T follicular helper cell (primary cell): ENCODE measurements at regions not wholly inside any gene's neighbourhood (a gene's known extent, or its start where the extent isn't known, plus 50 kb on each side); places are given as distances from the start of the nearest gene placed in this dataset.

Source experiments
- DNase-seq: peaks from one replicate; pipeline ENCODE4 v3.0.0-alpha.2; 2020; ENCODE audit warnings: low read depth

DNA sequence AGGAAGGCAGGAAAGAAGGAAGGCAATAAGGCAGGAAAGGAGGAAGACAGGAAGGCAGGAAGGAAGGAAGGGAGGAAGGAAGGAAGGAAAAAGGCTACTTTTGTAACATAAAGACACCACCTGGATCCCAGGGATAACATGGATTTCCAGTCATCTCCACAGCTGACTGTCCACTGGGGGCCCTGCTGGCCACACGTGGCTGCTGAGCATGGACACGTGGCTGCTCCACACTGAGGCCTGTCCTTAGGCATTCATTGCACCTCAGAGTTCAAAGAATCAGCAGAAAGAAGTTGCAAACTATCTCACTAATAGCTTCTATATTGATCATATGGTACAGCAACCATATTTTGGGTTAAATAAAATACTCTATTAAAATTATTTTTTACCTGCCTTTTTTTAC lies 130.2 kb upstream of the SALL3 start:
- no peak for DNase-seq

DNA sequence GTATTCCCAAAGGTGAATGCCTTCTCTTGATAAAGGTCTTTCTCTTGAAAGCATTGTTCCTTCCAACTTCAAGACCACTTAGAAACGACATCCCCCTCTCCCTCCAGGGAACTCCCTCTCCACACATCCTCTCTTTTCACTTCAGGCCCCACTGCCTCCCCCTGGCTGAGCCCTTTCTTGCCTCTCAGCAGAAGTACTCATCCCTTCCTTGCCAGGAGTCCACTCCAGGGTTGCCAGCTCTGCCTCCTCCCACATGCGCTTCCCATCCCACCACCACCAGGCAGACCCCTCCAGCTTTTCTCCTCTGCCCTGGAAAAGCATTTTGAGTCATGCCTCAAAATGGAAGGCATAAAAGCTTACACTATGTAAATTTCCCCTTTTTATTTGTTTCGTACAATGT lies 126.3 kb upstream of the SALL3 start:
- DNase-seq: no peak

DNA sequence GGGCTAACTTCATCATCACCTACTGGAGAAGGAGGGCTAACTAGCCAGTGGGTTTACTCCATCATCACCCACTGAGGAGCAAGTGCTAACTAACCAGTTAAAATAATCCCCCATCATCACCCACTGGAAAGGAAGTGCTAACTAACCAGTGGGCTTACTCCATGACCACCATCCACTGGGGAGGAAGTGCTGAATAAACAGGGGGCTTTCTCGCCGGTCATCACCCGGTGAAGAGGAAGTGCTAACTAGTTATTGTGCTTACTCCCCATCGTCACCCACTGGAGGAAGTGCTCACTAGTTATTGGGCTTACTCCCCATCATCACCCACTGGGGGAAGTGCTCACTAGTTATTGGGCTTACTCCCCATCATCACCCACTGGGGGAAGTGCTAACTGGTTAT lies 124.4 kb upstream of the SALL3 start:
- DNase-seq: no peak

DNA sequence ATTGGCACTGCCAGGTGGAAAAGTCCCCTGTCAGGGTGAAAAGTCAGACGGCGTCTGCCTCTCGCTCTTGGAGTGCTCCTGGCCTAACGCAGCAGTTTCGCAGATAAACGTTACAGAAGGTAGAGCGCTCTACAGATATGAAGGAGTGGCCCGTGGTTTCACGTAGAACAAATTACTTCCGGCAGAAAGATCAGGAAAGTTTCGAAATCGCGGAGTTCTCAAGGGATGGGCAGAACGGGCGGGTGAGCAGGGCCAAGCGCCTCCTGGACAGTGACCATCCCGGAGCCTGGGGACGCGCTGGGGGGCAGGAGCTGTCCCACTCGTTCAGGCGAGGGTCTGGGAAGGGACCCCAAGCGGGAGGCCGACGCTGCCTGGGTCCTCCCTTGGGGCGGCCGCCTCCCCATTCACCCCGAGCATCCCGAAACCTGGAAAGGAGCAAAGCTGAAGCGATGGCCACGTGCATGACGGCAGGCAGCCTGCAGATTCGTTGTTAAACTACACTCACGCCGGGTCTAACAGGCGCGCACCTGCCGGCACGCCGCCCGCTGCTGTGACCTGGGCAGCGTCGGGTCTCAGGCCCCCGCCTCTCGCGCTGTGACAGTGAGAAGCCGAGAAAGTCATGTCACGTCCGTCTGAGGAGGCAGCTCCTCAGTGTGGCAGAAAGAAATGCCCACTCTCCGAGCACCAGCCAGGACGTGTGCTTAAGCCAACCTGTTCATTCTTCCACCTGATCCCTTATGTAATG lies 122.9 kb upstream of the SALL3 start:
- no peak for DNase-seq

DNA sequence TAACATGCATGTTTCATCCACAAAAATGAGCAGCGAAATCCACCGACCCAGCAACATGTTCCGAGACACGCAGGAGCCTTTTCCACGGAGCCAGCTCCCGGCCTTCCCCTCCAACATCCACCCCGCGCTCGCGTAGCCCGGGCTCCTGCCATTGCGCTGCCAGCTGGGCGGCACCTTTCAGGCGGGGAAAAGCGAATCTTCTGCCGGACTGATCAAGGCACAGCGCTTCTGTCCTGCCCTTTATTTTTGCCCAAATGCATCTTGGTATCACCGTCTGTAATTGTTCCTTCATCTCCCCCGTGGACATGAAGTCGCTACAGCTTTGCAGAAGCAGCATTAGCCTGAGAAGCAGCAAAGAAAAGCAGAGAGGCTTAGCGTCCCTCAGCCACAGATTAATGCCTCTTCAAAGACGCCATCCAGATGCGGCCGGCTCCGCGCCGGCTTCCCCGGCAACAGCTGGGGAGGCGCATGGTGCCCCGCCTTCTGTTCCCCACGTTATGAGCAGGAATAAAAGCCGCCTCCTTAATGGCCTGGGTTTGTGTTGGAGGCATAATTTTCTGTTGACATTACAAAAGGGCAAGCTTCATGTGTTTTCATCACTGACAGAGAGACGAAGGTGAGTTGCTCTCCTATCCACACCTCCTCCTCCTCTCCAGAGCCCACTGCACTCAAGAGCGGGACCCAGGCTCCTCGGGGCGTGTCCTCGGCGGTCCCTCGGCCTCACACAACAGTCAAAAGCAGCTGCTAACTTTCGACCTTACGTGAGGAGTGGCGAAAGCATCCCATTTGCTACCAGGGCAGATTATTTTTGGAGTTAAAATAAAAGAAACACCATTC lies 122.1 kb upstream of the SALL3 start:
- no peak for DNase-seq

DNA sequence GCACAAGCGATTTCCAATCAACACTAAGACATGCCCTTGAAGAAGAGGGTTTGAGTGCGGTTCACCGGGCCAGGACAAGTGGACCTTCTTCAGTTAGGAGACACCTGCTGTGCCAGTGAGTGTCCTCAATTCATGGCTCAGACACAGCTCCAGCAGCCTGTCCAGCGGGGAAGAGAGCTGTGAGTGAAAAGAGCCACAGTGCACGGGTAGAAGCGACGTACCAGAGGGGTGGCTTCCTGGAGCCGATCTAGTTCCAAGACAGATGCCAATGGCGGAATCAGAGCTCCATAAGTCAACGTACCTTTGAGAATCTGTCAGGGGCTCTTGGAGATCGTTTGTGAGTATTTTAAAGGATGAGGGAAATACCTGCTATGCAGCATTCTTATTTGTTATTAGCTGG lies 119.9 kb upstream of the SALL3 start:
- DNase-seq: no peak

DNA sequence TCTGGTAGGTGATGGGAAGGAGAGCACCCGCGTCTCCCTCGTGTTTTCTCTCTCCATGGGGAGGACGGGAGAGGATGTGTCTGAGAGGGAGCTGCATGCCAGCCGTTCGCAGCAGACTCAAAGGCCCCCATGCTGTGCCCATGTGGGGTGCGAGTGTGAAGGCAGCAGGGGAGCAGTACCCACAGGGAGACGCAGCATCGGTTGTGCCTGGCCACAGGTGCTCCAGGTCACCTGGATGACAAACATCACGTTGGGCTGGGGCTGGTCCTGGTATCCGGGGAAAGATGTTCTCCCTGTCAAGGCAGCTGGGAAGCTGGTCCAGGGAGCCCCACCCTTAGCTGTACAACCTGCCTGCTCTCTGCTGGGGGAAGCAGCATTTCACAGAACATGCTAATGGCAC lies 119.5 kb upstream of the SALL3 start:
- no peak for DNase-seq

DNA sequence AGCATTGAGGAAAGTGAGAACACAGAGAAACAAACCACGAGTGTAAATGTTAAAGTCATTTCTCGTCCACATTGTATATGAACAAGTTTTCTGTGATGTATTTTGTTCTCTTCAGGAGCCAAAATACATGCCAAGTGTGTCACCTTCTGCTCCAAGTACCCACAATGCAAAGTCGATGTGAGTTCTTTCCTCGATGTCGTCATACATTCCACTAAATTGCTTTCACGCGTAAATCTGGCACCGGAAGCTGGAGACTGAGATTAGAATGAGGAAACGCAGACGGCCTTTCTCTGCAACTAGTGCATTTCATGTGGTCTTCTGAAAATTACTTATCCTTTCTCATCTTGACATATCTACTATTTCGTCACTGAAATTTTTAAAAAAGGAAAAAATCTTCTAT lies 118.5 kb upstream of the SALL3 start:
- DNase-seq: no peak

DNA sequence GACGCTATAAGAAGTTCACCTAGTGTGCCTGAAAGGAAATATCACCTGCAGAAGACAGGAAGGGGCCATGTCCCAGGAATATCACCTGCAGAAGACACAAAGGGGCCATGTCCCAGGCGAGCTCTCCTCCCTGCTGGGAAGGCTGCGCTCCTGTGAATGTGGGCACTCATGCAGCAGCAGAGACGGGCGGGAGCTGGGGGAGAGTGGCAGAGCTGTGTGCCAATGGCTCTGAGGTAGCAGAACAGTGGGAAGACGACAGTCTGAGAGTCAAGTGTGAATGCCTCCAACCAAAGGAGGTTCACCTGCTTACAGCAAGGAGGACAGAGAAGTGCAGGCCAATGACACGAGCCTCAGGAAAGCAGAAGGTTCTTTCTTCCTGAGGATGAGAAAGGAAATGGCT lies 117.9 kb upstream of the SALL3 start:
- no peak for DNase-seq

DNA sequence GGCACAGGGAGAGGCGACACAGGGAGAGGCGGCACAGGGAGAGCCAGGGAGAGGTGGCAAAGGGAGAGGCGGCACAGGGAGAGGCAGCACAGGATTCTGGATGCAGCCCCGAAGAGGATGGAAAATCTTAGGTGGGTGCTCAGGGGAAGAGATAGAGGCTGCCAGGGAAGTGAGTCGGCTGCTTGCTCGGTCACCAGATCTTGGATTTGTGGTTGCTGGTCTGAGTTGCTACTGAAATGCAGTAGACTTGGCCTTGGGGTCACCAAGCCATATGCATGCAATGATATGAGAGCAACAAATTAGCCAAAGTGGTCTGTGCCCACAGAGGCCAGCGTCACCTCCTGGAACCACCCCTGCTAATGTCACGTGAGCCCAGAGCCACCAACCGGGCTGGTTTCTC lies 117.2 kb upstream of the SALL3 start:
- DNase-seq: no peak

DNA sequence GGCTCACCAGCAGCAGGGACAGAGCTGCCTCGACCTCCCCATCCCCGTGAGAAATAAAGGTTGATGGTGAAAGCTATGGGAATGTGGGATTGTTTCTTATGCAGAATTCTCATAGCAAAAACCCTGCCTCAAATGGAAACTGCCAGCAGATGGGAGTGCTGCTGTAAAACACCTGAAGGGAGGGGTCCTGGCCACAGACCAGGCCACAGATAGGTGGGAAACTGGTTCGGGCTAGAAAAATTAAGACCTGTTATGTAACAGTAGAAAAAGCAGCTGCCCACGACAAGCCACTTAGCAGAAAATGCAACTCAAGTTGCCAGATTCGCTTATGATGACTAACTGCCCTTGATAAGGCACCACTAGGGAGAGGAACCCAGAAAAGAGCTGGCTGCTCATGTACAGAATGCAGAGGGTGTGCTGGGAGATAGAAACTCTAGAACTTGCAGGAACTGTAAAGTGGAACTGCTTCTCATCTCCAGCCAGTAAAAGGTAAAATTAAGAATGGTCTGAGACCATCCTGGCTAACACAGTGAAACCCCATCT lies 114.5 kb upstream of the SALL3 start:
- DNase-seq: no peak

DNA sequence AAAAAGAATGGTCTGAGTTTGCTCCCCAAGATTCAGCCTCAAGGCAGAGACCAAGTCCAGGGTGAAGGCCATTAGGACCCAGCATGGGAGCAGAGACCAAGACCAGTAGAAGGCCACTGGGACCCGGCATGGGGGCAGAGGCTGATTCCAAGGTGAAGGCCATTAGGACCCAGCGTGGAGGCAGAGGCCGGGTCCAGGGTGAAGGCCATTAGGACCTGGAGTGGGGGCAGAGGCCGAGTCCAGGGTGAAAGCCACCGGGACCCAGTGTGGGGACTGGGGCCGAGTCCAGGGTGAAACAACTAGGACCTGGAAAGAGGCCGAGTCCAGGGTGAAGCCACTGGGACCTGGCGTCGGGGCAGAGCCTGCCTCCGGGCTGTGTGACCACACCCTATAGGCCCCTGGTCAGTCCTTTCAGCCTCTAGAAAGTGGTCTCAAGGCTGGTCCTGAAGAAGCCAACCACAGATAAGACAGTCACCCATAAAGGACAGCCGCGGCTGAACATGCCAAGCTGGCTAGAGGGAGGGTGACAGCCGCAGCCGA lies 113.8 kb upstream of the SALL3 start:
- no peak for DNase-seq

DNA sequence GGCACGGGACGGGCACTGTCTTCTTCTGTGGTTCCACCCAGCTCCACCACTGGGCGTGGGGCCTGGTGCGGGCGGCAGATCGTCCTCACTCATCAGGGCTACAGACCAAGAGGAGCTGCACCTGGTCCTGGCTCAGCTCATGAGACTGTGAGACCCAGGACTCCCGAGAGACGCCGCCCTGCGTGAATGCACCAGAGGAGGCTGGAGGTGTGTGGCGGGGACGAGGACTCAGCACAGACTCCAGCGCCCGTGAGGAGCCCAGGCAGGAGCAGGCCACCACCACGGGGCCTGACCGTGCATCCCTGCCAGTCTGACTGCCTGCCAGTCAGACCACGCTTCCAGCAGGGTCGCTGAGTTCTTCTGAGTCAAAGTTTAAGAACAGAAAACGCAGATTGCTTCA lies 112.5 kb upstream of the SALL3 start:
- DNase-seq: no peak

DNA sequence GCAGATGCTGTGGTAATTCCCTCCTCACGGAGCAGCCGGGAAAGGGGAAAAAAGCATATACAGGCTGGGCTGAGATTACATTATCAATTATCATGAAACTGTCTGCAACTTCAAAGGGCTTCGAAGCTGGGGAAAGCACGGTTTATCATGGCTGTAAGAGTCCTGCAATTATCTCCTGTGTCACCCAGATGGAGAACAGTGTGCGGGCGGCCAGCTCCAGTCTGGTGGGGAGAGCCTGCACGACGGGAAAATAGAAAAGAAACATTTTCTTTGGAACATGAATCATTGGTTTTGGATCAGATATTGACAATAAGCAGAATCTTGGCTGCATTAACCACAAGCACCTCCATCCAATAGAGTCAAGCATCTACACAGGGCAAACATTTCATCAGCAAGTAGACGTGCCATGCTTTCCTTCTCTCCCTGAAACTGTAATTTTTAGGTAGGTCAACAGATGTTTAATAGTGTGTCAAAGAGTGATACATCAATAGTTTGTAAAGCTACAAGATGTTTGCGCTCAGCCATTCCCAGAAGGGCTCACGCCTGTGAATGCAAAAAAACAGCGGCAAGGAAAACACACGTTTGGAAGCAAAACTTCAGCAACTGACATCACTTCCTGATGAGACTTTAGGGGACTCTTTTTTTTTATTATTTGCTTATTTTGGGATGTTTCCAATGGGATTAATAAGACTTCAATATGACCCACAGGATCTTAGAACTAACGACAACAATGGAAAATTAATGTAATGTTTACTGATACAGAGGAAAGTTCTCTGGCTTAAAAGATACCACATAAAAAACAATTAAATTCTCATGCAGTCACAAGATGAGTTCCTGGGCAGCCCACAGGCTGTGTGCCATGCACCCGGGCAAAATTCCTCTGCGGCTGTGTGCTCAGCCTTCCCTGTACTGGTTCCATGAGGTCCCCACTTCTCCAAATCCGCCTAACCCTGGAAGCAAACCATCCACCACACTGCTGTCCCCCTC lies 111.0 kb upstream of the SALL3 start:
- DNase-seq: no peak

DNA sequence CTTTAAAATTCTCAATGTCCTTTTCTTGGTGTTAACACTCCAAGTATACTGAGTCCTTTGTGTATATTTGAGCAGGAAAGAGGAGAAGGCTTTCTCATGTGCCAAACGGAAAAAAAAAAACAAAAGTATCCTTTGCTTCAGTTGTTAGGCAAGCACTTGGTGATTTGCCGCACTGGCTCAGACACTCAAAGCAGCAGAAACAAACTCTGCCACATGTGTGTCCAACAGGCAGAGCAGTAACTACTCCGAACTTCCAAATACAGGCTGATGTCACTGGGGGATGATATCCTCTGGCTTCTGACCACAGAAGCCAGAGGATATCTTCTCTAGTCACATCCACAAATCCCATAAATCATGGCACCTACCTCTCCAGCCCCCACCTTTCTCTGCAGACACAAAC lies 108.0 kb upstream of the SALL3 start:
- DNase-seq: no peak

DNA sequence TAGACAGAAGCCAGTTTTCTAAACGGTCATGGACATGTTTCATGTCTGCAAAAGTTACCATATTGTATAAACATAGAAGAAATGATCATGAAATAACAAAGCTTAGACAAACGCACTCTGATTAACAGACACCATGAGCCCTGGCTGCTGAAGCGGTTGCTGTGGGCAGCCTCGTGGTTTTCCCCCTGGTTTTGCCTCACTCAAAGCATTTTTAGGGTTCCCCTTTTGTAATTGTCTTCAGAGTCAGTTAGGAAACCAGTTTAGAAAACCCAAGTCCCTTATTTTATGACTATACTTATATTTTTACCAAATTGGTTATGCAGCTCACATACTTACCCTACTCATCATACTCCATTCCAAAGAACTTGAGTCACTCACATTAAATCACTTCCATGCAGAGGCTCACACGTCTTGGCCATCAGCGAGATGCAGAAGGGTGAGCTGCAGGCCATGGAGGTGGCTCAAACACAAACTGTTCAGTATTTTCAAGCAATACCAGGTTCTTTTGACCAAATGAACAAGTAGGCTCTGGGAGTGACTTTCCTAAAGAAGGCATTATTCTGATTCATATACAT lies 105.6 kb upstream of the SALL3 start:
- no peak for DNase-seq

DNA sequence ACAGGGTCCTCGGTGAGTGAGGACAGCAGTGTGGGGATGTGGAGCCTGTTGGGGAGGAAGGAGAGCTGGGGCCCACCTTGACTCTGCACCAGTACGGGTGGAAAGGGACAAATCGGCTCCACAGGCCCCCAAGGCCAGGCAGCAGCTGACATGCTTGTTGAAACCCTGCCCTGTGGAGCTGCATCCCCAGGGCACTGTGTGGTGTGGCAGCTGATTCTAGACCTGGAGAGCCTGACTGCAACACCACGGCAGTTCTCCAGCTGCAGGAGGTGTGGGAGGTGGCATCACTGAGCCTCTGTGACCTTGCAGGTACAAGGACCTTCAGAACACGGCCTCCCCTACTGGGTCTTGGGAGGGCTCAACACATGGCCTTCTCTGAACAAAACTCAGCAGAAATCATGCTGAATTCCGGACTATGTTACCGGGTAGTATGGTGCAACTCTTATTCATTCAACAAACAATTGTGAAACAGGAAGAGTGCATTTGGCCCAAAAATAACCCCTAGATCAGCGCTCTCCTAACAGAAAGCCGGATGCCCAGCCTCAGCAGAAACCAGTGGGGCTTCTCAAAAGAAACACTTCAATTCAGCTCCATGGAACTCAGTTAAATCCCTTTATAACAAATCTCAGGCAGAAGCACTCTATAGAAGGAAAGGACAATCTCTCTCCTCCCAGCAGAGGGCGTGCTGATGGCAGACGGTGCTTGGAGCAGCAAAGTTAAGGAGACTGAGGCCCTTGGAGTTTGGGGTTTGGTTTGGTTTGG lies 104.4 kb upstream of the SALL3 start:
- DNase-seq: no peak

DNA sequence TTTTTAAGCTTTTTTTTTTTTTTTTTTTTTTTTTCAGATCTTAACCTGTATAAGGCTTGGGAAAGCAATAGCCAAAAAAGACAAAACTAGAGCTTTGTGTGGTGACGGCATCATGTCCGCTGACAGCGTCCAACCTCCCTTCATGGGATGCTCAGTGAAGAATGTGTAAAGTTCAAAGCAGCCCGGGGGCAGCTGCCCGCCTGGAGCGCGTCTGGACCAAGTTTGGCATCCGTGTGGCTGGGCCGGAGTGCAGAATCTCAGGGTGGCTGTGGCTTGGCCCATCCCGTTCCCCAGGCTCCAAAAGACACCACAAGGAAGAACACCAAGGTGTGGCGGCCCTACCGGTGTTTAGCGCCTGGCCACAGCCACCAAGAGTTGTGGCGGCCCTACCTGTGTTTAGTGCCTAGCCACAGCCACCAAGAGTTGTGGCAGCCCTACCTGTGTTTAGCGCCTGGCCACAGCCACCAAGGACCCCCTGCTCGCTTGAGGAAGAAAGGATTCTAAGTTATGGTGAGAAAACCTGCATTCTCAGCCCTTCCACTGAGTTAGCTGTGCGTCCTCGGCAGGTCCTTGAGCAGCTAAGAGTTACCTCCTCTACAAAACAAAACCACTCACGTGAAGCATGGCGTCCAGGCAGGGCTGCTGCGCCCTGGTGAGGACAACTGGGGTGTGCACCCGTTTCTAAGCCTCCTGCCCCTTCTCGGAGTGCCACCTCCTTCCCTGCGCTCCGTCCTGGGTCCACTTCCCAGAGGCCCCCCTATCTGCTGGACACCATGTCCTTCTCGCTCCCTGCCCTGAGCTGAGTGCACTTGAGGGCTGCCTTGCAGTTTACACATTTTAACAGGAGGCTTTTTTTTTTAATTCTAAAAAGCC lies 103.6 kb upstream of the SALL3 start:
- DNase-seq: no peak

DNA sequence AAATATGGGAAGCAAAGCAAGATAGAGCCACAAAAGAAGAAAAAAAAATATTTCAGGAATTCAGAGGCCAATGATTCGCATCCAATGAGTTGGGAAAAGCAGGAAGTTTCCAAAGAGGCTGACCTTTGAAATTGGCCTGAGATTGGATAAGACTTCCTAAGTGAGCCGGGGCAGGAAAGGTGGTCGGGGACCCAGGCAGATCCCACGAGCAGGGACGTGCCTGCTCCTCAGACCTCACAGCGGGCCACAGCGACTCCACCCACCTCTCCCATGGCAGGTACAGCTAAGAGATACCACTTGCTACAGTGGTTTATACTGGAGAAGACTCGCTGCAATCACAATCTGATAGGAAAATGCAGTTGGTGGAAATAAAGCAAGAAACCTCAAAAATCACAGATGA lies 102.8 kb upstream of the SALL3 start:
- no peak for DNase-seq

DNA sequence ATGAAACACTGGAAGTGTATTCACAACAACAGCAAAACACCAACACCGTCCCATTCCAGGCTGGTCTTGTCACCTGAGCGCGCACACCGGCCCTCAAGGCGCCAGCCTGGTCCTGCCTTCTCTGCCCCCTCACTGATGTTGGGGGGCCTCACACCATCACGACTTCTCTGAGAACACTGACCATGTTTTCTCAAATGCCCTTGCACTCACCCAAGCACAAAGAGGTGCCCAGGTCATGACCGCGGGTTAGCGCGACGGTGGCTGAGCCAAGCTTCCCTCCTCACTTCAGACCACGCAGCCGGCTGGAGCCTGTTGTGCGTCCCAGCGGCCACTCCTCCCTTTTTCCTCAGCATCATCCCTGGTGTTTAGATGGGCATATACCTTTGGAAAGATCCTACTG lies 101.3 kb upstream of the SALL3 start:
- no peak for DNase-seq
